ENCODE measurements at regions not wholly inside any gene's neighbourhood (a gene's known extent, or its start where the extent isn't known, plus 50 kb on each side); places are given as distances from the start of the nearest gene placed in this dataset.

DNA sequence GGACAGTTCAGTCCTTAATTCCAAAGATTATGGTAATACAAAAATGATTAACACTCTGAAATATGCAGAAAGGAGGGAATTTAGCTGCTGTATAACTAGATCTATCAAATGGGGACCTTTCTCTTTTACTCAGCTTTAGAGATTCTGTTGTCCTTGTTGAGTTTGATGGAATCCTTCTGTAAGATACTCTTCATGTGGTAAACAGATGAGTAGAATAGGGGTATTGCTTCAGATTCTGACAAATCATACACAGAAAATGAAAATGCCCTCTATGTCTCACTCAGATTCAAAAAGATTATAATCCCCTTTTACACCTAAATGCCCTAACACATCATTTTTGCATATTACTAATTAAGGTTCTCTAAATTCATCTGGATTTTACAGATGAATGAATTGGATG lies 50.7 kb downstream of the ARHGAP35 start:
- Mint-ChIP-seq H3K27me3 (ENCODE audit: insufficient read depth) (no peaks in the 10 kb centered on the region), H3K36me3 (ENCODE audit: low read depth) (peaks cover 7% of the 10 kb centered on the region), H3K4me3 (no peak overlapping the region), H3K4me1 (peaks cover 19% of the 10 kb centered on the region), H3K9me3 (no peaks in the 10 kb centered on the region), H3K27ac (no peak overlapping the region)
- Histone ChIP-seq H3K4me1 (ENCODE audit: control insufficient read depth, insufficient read depth, low read length) (peaks cover 4% of the 10 kb centered on the region), H3K9me3 (ENCODE audit: control insufficient read depth, low read length) (no peaks in the 10 kb centered on the region), H3K9ac (ENCODE audit: extremely low read depth, low read length, poor library complexity, severe bottlenecking) (no peak overlapping the region), H3K4me3 (ENCODE audit: low read length) (no peak overlapping the region), H3K27me3 (ENCODE audit: control insufficient read depth, insufficient read depth, low read length, poor library complexity, severe bottlenecking) (no peaks in the 10 kb centered on the region), H3K36me3 (ENCODE audit: control insufficient read depth, insufficient read depth, low read length) (no peaks in the 10 kb centered on the region), H3K27ac (ENCODE audit: low read depth, low read length) (no peak overlapping the region)
- DNase-seq: no peak
- no peak for TF ChIP-seq CTCF (conservative IDR thresholded peaks at IDR 0.05)

DNA sequence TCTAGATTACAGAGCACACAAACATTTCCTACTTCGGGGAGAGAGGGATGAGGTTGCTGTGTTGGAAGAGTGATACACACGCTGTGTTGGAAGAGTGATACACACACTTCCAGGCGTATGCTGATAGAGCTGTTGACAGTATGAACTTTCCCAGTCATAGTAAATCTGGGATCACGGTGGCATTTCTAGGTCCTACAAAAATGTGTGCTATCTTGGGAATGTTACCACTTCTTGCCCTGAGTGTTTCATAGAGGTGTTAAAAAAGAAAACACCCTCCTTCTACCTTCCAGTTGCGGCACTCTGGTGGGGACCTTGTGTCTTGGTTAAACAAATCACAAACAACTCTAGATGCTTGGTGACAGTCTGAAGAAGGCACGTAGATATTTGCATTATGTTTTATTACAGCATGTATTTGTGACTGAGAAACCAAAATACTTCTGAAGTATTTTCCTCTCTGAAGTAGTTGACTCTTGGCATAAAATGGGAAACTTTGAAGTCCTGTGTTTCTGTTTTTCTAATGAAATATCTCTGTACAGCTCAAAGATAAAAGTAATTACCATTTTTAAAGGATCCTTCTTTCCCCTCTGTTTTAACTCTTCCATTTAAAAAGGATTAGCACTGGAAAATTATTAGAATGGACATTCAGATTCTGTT lies 52.5 kb downstream of the ARHGAP35 start:
- Mint-ChIP-seq H3K4me1 (peaks cover 18% of the 10 kb centered on the region), H3K36me3 (ENCODE audit: low read depth) (peaks cover 9% of the 10 kb centered on the region), H3K9me3 (no peaks in the 10 kb centered on the region), H3K27me3 (ENCODE audit: insufficient read depth) (no peaks in the 10 kb centered on the region), H3K4me3 (no peak overlapping the region), H3K27ac (no peak overlapping the region)
- Histone ChIP-seq H3K36me3 (ENCODE audit: control insufficient read depth, insufficient read depth, low read length) (no peaks in the 10 kb centered on the region), H3K4me3 (ENCODE audit: low read length) (no peak overlapping the region), H3K27me3 (ENCODE audit: control insufficient read depth, insufficient read depth, low read length, poor library complexity, severe bottlenecking) (no peaks in the 10 kb centered on the region), H3K27ac (ENCODE audit: low read depth, low read length) (no peak overlapping the region), H3K4me1 (ENCODE audit: control insufficient read depth, insufficient read depth, low read length) (peaks cover 4% of the 10 kb centered on the region), H3K9me3 (ENCODE audit: control insufficient read depth, low read length) (no peaks in the 10 kb centered on the region), H3K9ac (ENCODE audit: extremely low read depth, low read length, poor library complexity, severe bottlenecking) (no peak overlapping the region)
- TF ChIP-seq CTCF (conservative IDR thresholded peaks at IDR 0.05): no peak
- 86 to 92% methylated on average over 2 to 6 of the region's 6 CpGs for WGBS, 2 experiments (ENCODE audit: insufficient coverage in 1 of 2, insufficient read length in 1 of 2)
- DNase-seq: peak; percentile 24

DNA sequence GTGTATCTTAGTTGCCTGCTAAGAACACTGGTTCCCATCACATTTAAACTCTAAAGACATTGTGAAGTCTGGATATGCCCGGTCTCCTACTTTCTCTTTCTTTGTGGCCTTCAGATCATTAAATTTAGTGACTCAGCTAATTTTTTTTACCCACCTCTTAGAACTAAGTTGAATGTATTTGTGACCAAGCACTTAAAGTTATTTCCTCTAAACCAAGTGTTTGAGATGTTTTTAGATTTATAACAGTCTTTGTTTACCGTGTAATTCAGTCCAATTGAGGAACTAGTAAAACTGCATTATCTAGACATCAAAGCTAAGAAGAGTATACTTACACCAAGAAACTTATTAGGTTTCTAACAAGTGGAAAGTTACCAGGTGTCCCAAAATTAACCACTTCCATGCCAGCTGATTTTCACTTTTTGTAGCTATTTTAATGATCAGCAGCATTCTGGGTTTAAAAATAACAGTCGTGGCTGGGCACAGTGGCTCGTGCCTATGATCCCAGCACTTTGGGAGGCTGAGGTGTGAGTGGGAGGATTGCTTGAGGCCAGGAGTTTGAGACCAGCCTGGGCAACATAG lies 53.1 kb downstream of the ARHGAP35 start:
- no peak for TF ChIP-seq CTCF (conservative IDR thresholded peaks at IDR 0.05)
- H3K4me1 ChIP-seq (ENCODE audit: control insufficient read depth, insufficient read depth, low read length): no peaks in the 10 kb centered on the region
- peaks cover 16% of the 10 kb centered on the region for H3K36me3 Mint-ChIP-seq (ENCODE audit: low read depth)
- H3K4me1 Mint-ChIP-seq: peaks cover 13% of the 10 kb centered on the region
- H3K27ac ChIP-seq (ENCODE audit: low read depth, low read length): no peak overlapping the region
- H3K27me3 Mint-ChIP-seq (ENCODE audit: insufficient read depth): no peaks in the 10 kb centered on the region
- H3K9ac ChIP-seq (ENCODE audit: extremely low read depth, low read length, poor library complexity, severe bottlenecking): no peak overlapping the region
- H3K9me3 Mint-ChIP-seq: no peaks in the 10 kb centered on the region
- no peak overlapping the region for H3K4me3 Mint-ChIP-seq
- no peaks in the 10 kb centered on the region for H3K9me3 ChIP-seq (ENCODE audit: control insufficient read depth, low read length)
- no peak overlapping the region for H3K27ac Mint-ChIP-seq
- peaks cover 5% of the 10 kb centered on the region for H3K36me3 ChIP-seq (ENCODE audit: control insufficient read depth, insufficient read depth, low read length)
- H3K4me3 ChIP-seq (ENCODE audit: low read length): no peak overlapping the region
- 93 to 100% methylated on average over 1 to 4 of the region's 4 CpGs for WGBS, 2 experiments (ENCODE audit: insufficient coverage in 1 of 2, insufficient read length in 1 of 2)
- DNase-seq: no peak
- no peaks in the 10 kb centered on the region for H3K27me3 ChIP-seq (ENCODE audit: control insufficient read depth, insufficient read depth, low read length, poor library complexity, severe bottlenecking)
